OCI-LY7 (cell line): ENCODE measurements at regions not wholly inside any gene's neighbourhood (a gene's known extent, or its start where the extent isn't known, plus 50 kb on each side); places are given as distances from the start of the nearest gene placed in this dataset.

Experiments used
- EZH2phosphoT487 ChIP-seq: fragments of 200-600 bp; sonication (generic); IDR thresholded peaks from 2 replicates; pipeline ENCODE4 v1.6.1; 2018; ENCODE audit warnings: low read depth, borderline replicate concordance, mild to moderate bottlenecking, mixed run types, antibody characterized with exemption, low read length, moderate library complexity, mixed read lengths
- TF ChIP-seq, protein P1 (sequence below): fragments of 200-600 bp; sonication (generic); conservative IDR thresholded peaks from 2 replicates; pipeline ENCODE4 v1.5.1; 2014; ENCODE audit warnings: mild to moderate bottlenecking, antibody characterized with exemption, low read length, moderate library complexity, mixed read lengths

DNA sequence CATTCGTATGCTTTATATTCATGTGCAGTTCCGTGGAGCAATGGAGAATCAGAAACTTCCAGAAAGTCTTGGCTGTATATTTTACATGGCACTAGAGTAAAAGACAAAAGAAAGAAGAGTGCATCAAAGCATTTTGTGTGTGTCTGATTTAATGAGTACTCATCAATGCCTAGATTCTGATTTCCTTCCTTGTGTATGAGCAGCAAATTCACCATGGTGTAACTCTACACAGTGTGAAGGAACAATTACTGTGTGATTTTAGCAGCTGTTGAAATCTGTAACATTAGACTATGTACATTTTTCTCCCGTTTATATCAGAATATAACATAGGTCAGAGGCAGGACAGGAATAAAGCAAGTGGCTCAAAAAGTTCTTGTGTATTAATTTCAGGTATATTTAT, 102.0 kb upstream of the TSC22D2 start:
- TF ChIP-seq, protein P1, sequence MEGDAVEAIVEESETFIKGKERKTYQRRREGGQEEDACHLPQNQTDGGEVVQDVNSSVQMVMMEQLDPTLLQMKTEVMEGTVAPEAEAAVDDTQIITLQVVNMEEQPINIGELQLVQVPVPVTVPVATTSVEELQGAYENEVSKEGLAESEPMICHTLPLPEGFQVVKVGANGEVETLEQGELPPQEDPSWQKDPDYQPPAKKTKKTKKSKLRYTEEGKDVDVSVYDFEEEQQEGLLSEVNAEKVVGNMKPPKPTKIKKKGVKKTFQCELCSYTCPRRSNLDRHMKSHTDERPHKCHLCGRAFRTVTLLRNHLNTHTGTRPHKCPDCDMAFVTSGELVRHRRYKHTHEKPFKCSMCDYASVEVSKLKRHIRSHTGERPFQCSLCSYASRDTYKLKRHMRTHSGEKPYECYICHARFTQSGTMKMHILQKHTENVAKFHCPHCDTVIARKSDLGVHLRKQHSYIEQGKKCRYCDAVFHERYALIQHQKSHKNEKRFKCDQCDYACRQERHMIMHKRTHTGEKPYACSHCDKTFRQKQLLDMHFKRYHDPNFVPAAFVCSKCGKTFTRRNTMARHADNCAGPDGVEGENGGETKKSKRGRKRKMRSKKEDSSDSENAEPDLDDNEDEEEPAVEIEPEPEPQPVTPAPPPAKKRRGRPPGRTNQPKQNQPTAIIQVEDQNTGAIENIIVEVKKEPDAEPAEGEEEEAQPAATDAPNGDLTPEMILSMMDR = no peak
- TF ChIP-seq EZH2phosphoT487 = no peak
